Epithelial cell of esophagus (primary cell): ENCODE measurements at regions not wholly inside any gene's neighbourhood (a gene's known extent, or its start where the extent isn't known, plus 50 kb on each side); places are given as distances from the start of the nearest gene placed in this dataset.

ENCODE experiments used
- DNase-seq: peaks from one replicate; pipeline ENCODE4 v3.0.0; 2010; ENCODE audit warnings: low read depth
- H3K4me3 ChIP-seq: 2 replicates; pipeline ENCODE4 v1.5.1; 2011; ENCODE audit warnings: mild to moderate bottlenecking, low read length, control low read depth
- CTCF ChIP-seq: IDR thresholded peaks from 2 replicates; pipeline ENCODE4 v1.5.1; 2011; ENCODE audit warnings: low read depth, mild to moderate bottlenecking, low read length, control low read depth, inconsistent platforms; ENCODE audit not compliant: insufficient read depth; ENCODE audit errors: missing control alignments

- no peak for DNase-seq
- H3K4me3 ChIP-seq: no peak overlapping the region
- TF ChIP-seq CTCF: no peak
Observed at GRCh38 chr20:43799741-43800140, 72.9 kb upstream of the GTSF1L start.

- H3K4me3 ChIP-seq: no peak overlapping the region
- DNase-seq: peak; percentile 15
- TF ChIP-seq CTCF: no peak
Observed at GRCh38 chr20:43799150-43799711, 72.4 kb upstream of the GTSF1L start.

- TF ChIP-seq CTCF: no peak
- no peak overlapping the region for H3K4me3 ChIP-seq
- no peak for DNase-seq
Observed at GRCh38 chr20:43798291-43799149, 71.7 kb upstream of the GTSF1L start.

GRCh38 chr20:43794326-43794725 is 67.5 kb upstream of the GTSF1L start:
- no peak for TF ChIP-seq CTCF

GRCh38 chr20:43789593-43789992 is 62.8 kb upstream of the GTSF1L start:
- no peak for DNase-seq
- no peak for TF ChIP-seq CTCF
- H3K4me3 ChIP-seq: no peak overlapping the region

More at GRCh38 chr20:43794326-43794725, 67.5 kb upstream of the GTSF1L start:
- no peak for DNase-seq
- no peak overlapping the region for H3K4me3 ChIP-seq

GRCh38 chr20:43787937-43788336 is 61.1 kb upstream of the GTSF1L start:
- no peak overlapping the region for H3K4me3 ChIP-seq

More at GRCh38 chr20:43787937-43788336, 61.1 kb upstream of the GTSF1L start:
- no peak for TF ChIP-seq CTCF
- DNase-seq: no peak
